ENCODE measurements at regions not wholly inside any gene's neighbourhood (a gene's known extent, or its start where the extent isn't known, plus 50 kb on each side); places are given as distances from the start of the nearest gene placed in this dataset.

- ChIA-PET CTCF (no interaction called here), POLR2A (no interaction called here)
- TF ChIP-seq TARDBP (IDR thresholded peaks at IDR 0.05): no peak
- no peak for TF ChIP-seq FOXA1 (IDR thresholded peaks at IDR 0.05)
- TF ChIP-seq ELF4 (IDR thresholded peaks at IDR 0.05): no peak
- no peak for TF ChIP-seq L3MBTL2 (conservative IDR thresholded peaks at IDR 0.05)
- no peak for TF ChIP-seq SUZ12 (IDR thresholded peaks at IDR 0.05)
- DNase-seq (ENCODE audit: extremely low spot score): no peak
Measured at GRCh38 chr2:238576674-238577073, 149.9 kb downstream of the ASB1 start.

GRCh38 chr2:238578256-238578655 is 151.5 kb downstream of the ASB1 start:
- POLR2A ChIA-PET: no interaction called here
- no peak for DNase-seq (ENCODE audit: extremely low spot score)
- CTCF ChIA-PET: no interaction called here
- TF ChIP-seq PKNOX1 (IDR thresholded peaks at IDR 0.05) (no peak), FOXK2 (IDR thresholded peaks at IDR 0.05) (no peak), CTBP1 (IDR thresholded peaks at IDR 0.05; ENCODE audit: borderline replicate concordance) (no peak), ZNF384 (IDR thresholded peaks at IDR 0.05) (no peak), SUZ12 (IDR thresholded peaks at IDR 0.05) (no peak), TARDBP (IDR thresholded peaks at IDR 0.05) (no peak), ARNT (IDR thresholded peaks at IDR 0.05) (no peak)

GRCh38 chr2:238580486-238580885 is 153.8 kb downstream of the ASB1 start:
- ChIA-PET POLR2A (no interaction called here), CTCF (no interaction called here)
- DNase-seq (ENCODE audit: extremely low spot score): no peak
- TF ChIP-seq L3MBTL2 (conservative IDR thresholded peaks at IDR 0.05) (no peak), LEF1 (IDR thresholded peaks at IDR 0.05; ENCODE audit: borderline replicate concordance) (no peak), HDGF (IDR thresholded peaks at IDR 0.05; ENCODE audit: borderline replicate concordance) (no peak), SUZ12 (IDR thresholded peaks at IDR 0.05) (no peak), NFRKB (IDR thresholded peaks at IDR 0.05) (no peak), CTBP1 (IDR thresholded peaks at IDR 0.05; ENCODE audit: borderline replicate concordance) (no peak), BHLHE40 (IDR thresholded peaks at IDR 0.05; ENCODE audit: borderline replicate concordance) (no peak), PKNOX1 (IDR thresholded peaks at IDR 0.05) (no peak), ZNF384 (IDR thresholded peaks at IDR 0.05) (no peak), FOXA1 (IDR thresholded peaks at IDR 0.05) (no peak), FOXK2 (IDR thresholded peaks at IDR 0.05) (no peak), SP1 (IDR thresholded peaks at IDR 0.05) (no peak)

GRCh38 chr2:238581126-238581525 is 154.4 kb downstream of the ASB1 start:
- ChIA-PET CTCF (no interaction called here), POLR2A (no interaction called here)
- DNase-seq (ENCODE audit: extremely low spot score): no peak
- TF ChIP-seq LEF1 (IDR thresholded peaks at IDR 0.05; ENCODE audit: borderline replicate concordance) (no peak), FOXA1 (IDR thresholded peaks at IDR 0.05) (no peak), ZNF384 (IDR thresholded peaks at IDR 0.05) (no peak), L3MBTL2 (conservative IDR thresholded peaks at IDR 0.05) (no peak), FOXK2 (IDR thresholded peaks at IDR 0.05) (no peak), CTBP1 (IDR thresholded peaks at IDR 0.05; ENCODE audit: borderline replicate concordance) (no peak), SUZ12 (IDR thresholded peaks at IDR 0.05) (no peak), BHLHE40 (IDR thresholded peaks at IDR 0.05; ENCODE audit: borderline replicate concordance) (no peak), ARNT (IDR thresholded peaks at IDR 0.05) (no peak), ELF4 (IDR thresholded peaks at IDR 0.05) (no peak), SP1 (IDR thresholded peaks at IDR 0.05) (no peak), HDGF (IDR thresholded peaks at IDR 0.05; ENCODE audit: borderline replicate concordance) (no peak), PKNOX1 (IDR thresholded peaks at IDR 0.05) (no peak)

GRCh38 chr2:238582159-238582558 is 155.4 kb downstream of the ASB1 start:
- no peak for TF ChIP-seq FOXM1 (IDR thresholded peaks at IDR 0.05; ENCODE audit: borderline replicate concordance)
- TF ChIP-seq TARDBP (IDR thresholded peaks at IDR 0.05): no peak
- no peak for TF ChIP-seq LEF1 (IDR thresholded peaks at IDR 0.05; ENCODE audit: borderline replicate concordance)
- no peak for TF ChIP-seq ARNT (IDR thresholded peaks at IDR 0.05)
- no peak for TF ChIP-seq ELF4 (IDR thresholded peaks at IDR 0.05)
- no peak for TF ChIP-seq FOXA1 (IDR thresholded peaks at IDR 0.05)
- TF ChIP-seq L3MBTL2 (conservative IDR thresholded peaks at IDR 0.05): no peak
- TF ChIP-seq SP1 (IDR thresholded peaks at IDR 0.05): no peak
- no peak for TF ChIP-seq PKNOX1 (IDR thresholded peaks at IDR 0.05)
- no peak for TF ChIP-seq CTBP1 (IDR thresholded peaks at IDR 0.05; ENCODE audit: borderline replicate concordance)
- no peak for TF ChIP-seq ZNF384 (IDR thresholded peaks at IDR 0.05)
- TF ChIP-seq SUZ12 (IDR thresholded peaks at IDR 0.05): no peak
- TF ChIP-seq HDGF (IDR thresholded peaks at IDR 0.05; ENCODE audit: borderline replicate concordance): no peak
- no peak for TF ChIP-seq FOXK2 (IDR thresholded peaks at IDR 0.05)
- TF ChIP-seq NFRKB (IDR thresholded peaks at IDR 0.05): no peak
- TF ChIP-seq BHLHE40 (IDR thresholded peaks at IDR 0.05; ENCODE audit: borderline replicate concordance): no peak
- ChIA-PET CTCF (no interaction called here), POLR2A (no interaction called here)
- DNase-seq (ENCODE audit: extremely low spot score): no peak

GRCh38 chr2:238584617-238585016 is 157.9 kb downstream of the ASB1 start:
- ChIA-PET POLR2A (no interaction called here), CTCF (no interaction called here)
- no peak for DNase-seq (ENCODE audit: extremely low spot score)
- no peak for TF ChIP-seq FOXA1 (IDR thresholded peaks at IDR 0.05)
- no peak for TF ChIP-seq FOXK2 (IDR thresholded peaks at IDR 0.05)
- TF ChIP-seq CTBP1 (IDR thresholded peaks at IDR 0.05; ENCODE audit: borderline replicate concordance): no peak
- no peak for TF ChIP-seq PKNOX1 (IDR thresholded peaks at IDR 0.05)
- TF ChIP-seq HDGF (IDR thresholded peaks at IDR 0.05; ENCODE audit: borderline replicate concordance): no peak
- TF ChIP-seq L3MBTL2 (conservative IDR thresholded peaks at IDR 0.05): no peak
- TF ChIP-seq FOXM1 (IDR thresholded peaks at IDR 0.05; ENCODE audit: borderline replicate concordance): no peak
- no peak for TF ChIP-seq SUZ12 (IDR thresholded peaks at IDR 0.05)
- TF ChIP-seq BHLHE40 (IDR thresholded peaks at IDR 0.05; ENCODE audit: borderline replicate concordance): no peak
- no peak for TF ChIP-seq ELF4 (IDR thresholded peaks at IDR 0.05)
